ENCODE measurements at regions not wholly inside any gene's neighbourhood (a gene's known extent, or its start where the extent isn't known, plus 50 kb on each side); places are given as distances from the start of the nearest gene placed in this dataset.

GRCh38 chr3:106124818-106125217 lies 256.0 kb upstream of the CBLB start:
- no peaks in the 10 kb centered on the region for H3K4me1 ChIP-seq (ENCODE audit: insufficient read depth, insufficient read length)
- H3K4me3 ChIP-seq (ENCODE audit: insufficient read length, low read depth), result no peak overlapping the region
- TF ChIP-seq ZNF274 (IDR thresholded peaks at IDR 0.05; ENCODE audit: low read depth, low read length), result no peak
- no peak for TF ChIP-seq SUZ12 (IDR thresholded peaks at IDR 0.05; ENCODE audit: extremely low read depth, insufficient read depth, insufficient read length)
- TF ChIP-seq YY1 (IDR thresholded peaks at IDR 0.05; ENCODE audit: insufficient read depth, insufficient read length), result no peak
- H3K9ac ChIP-seq (ENCODE audit: insufficient read length, low read depth), result no peak overlapping the region
- H3K36me3 ChIP-seq (ENCODE audit: insufficient read depth, insufficient read length, low read length), result no peaks in the 10 kb centered on the region
- H3K27me3 ChIP-seq (ENCODE audit: insufficient read depth, insufficient read length), result no peaks in the 10 kb centered on the region
- no peak for DNase-seq (ENCODE audit: low read depth, low spot score)
- H3K9me3 ChIP-seq (ENCODE audit: insufficient read depth, low read length), result no peaks in the 10 kb centered on the region

- Histone ChIP-seq H3K9me3 (ENCODE audit: insufficient read depth, low read length) (no peaks in the 10 kb centered on the region), H3K36me3 (ENCODE audit: insufficient read depth, insufficient read length, low read length) (no peaks in the 10 kb centered on the region), H3K4me1 (ENCODE audit: insufficient read depth, insufficient read length) (no peaks in the 10 kb centered on the region), H3K9ac (ENCODE audit: insufficient read length, low read depth) (no peak overlapping the region), H3K4me3 (ENCODE audit: insufficient read length, low read depth) (no peak overlapping the region), H3K27me3 (ENCODE audit: insufficient read depth, insufficient read length) (no peaks in the 10 kb centered on the region)
- no peak for DNase-seq (ENCODE audit: low read depth, low spot score)
- TF ChIP-seq YY1 (IDR thresholded peaks at IDR 0.05; ENCODE audit: insufficient read depth, insufficient read length) (no peak), SUZ12 (IDR thresholded peaks at IDR 0.05; ENCODE audit: extremely low read depth, insufficient read depth, insufficient read length) (no peak)
Observed at GRCh38 chr3:106125321-106125720, 256.5 kb upstream of the CBLB start.

DNA sequence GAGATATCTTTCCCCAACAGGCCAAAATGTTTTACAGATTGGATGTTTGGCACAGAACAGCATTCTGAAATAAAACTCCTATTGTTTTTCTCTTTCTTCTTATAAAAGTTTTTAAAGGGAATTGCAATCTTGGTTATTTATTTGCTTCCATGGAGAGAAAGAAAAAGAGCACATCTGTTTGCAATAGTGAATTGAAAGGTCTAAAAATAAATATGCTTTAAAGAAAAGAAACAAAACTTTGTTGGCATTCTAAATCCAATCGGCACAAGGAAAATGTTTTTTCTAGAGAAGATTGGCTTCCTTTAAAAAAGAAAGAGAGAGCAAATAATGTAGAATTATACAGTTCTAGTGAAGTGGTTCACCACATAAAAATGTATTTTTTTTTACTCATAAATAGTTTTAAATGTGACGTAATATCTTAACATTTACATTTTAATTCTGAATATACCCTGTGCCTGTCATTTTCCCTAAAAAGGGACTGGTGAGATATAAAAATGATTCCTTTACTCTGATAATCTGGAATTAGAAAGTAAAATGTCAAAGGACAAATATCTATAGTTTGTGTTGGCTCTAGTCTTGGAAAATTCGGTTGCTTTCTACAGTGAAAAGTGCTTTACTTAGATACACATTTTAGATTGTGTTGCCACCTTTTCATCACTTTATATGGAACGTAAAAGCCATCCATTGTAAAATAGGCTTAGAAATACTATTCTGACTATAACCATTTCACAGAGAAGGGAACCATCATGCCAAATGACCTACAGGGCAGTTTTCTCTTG lies 257.4 kb upstream of the CBLB start:
- no peak for TF ChIP-seq ZNF274 (IDR thresholded peaks at IDR 0.05; ENCODE audit: low read depth, low read length)
- TF ChIP-seq YY1 (IDR thresholded peaks at IDR 0.05; ENCODE audit: insufficient read depth, insufficient read length), result no peak
- TF ChIP-seq SUZ12 (IDR thresholded peaks at IDR 0.05; ENCODE audit: extremely low read depth, insufficient read depth, insufficient read length), result no peak
- Histone ChIP-seq H3K9me3 (ENCODE audit: insufficient read depth, low read length) (no peaks in the 10 kb centered on the region), H3K4me1 (ENCODE audit: insufficient read depth, insufficient read length) (no peaks in the 10 kb centered on the region), H3K36me3 (ENCODE audit: insufficient read depth, insufficient read length, low read length) (no peaks in the 10 kb centered on the region), H3K9ac (ENCODE audit: insufficient read length, low read depth) (no peak overlapping the region), H3K27me3 (ENCODE audit: insufficient read depth, insufficient read length) (no peaks in the 10 kb centered on the region), H3K4me3 (ENCODE audit: insufficient read length, low read depth) (no peak overlapping the region)
- DNase-seq (ENCODE audit: low read depth, low spot score), result no peak

DNA sequence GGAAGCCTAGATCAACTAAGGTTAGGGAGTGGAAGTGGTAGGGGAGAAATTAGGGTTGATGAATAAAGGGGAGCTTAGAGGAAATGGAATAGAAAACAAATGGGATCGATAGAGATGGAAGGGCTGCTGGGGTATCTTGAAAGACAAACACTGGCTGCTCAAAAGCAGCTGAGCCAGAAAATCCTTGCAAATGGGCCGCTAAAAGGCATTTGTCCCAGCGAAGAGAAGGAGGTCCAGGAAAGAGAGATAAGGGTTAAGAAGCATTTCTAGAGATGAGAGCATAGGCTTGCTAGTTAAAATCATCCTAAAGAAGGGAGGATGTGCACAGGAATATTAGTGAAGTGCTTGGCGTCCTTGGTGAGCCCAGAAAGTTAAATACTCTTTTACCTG lies 258.0 kb upstream of the CBLB start:
- Histone ChIP-seq H3K4me1 (ENCODE audit: insufficient read depth, insufficient read length) (no peaks in the 10 kb centered on the region), H3K27me3 (ENCODE audit: insufficient read depth, insufficient read length) (no peaks in the 10 kb centered on the region), H3K9ac (ENCODE audit: insufficient read length, low read depth) (no peak overlapping the region), H3K4me3 (ENCODE audit: insufficient read length, low read depth) (no peak overlapping the region), H3K9me3 (ENCODE audit: insufficient read depth, low read length) (no peaks in the 10 kb centered on the region), H3K36me3 (ENCODE audit: insufficient read depth, insufficient read length, low read length) (no peaks in the 10 kb centered on the region)
- no peak for TF ChIP-seq YY1 (IDR thresholded peaks at IDR 0.05; ENCODE audit: insufficient read depth, insufficient read length)
- no peak for TF ChIP-seq SUZ12 (IDR thresholded peaks at IDR 0.05; ENCODE audit: extremely low read depth, insufficient read depth, insufficient read length)
- no peak for DNase-seq (ENCODE audit: low read depth, low spot score)

- no peak for TF ChIP-seq SUZ12 (IDR thresholded peaks at IDR 0.05; ENCODE audit: extremely low read depth, insufficient read depth, insufficient read length)
- TF ChIP-seq YY1 (IDR thresholded peaks at IDR 0.05; ENCODE audit: insufficient read depth, insufficient read length), result no peak
- Histone ChIP-seq H3K27me3 (ENCODE audit: insufficient read depth, insufficient read length) (no peaks in the 10 kb centered on the region), H3K4me3 (ENCODE audit: insufficient read length, low read depth) (no peak overlapping the region), H3K4me1 (ENCODE audit: insufficient read depth, insufficient read length) (no peaks in the 10 kb centered on the region), H3K36me3 (ENCODE audit: insufficient read depth, insufficient read length, low read length) (no peaks in the 10 kb centered on the region), H3K9ac (ENCODE audit: insufficient read length, low read depth) (no peak overlapping the region), H3K9me3 (ENCODE audit: insufficient read depth, low read length) (no peaks in the 10 kb centered on the region)
- no peak for DNase-seq (ENCODE audit: low read depth, low spot score)
Observed at GRCh38 chr3:106129939-106130338, 261.1 kb upstream of the CBLB start.

DNA sequence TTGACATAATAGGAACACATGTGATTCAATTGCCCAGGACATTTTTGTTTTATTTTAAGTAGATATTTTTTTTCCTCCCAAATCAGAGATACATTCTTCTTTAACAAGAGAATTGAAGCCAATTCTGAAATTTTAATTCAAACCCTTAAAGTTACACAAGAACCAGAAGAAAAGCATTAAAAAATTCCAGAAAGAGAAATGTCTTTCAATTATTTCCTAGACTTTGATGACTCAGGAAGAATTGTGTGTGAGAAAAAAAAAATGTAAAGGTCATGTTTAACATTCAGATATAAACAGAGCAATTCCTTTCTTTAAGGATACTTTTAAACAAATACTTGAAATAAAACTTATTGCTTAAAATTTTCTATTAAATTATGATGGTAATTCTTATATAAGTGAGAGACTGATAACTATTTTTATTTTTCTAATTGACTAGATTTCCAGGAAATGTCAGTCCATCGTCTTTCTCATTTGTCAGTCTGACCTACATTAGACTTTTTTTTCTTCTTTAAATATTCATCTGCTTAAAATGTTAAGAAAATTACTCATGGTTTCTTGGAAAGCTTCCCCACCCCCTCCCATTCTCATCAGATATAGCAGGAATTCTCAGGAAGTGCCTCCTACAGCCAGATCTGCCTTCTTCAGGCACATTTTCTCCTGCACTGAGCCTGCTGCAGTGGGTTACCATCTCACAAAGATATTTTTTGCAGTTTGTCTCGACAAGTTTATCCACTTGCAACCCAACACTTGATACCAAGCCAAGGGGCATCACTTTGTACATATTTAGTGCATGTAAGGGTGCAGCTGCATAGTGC lies 261.8 kb upstream of the CBLB start:
- Histone ChIP-seq H3K9me3 (ENCODE audit: insufficient read depth, low read length) (no peaks in the 10 kb centered on the region), H3K4me3 (ENCODE audit: insufficient read length, low read depth) (no peak overlapping the region), H3K36me3 (ENCODE audit: insufficient read depth, insufficient read length, low read length) (no peaks in the 10 kb centered on the region), H3K27me3 (ENCODE audit: insufficient read depth, insufficient read length) (no peaks in the 10 kb centered on the region), H3K4me1 (ENCODE audit: insufficient read depth, insufficient read length) (no peaks in the 10 kb centered on the region), H3K9ac (ENCODE audit: insufficient read length, low read depth) (no peak overlapping the region)
- no peak for DNase-seq (ENCODE audit: low read depth, low spot score)
- no peak for TF ChIP-seq YY1 (IDR thresholded peaks at IDR 0.05; ENCODE audit: insufficient read depth, insufficient read length)
- TF ChIP-seq ZNF274 (IDR thresholded peaks at IDR 0.05; ENCODE audit: low read depth, low read length), result no peak
- no peak for TF ChIP-seq SUZ12 (IDR thresholded peaks at IDR 0.05; ENCODE audit: extremely low read depth, insufficient read depth, insufficient read length)

DNA sequence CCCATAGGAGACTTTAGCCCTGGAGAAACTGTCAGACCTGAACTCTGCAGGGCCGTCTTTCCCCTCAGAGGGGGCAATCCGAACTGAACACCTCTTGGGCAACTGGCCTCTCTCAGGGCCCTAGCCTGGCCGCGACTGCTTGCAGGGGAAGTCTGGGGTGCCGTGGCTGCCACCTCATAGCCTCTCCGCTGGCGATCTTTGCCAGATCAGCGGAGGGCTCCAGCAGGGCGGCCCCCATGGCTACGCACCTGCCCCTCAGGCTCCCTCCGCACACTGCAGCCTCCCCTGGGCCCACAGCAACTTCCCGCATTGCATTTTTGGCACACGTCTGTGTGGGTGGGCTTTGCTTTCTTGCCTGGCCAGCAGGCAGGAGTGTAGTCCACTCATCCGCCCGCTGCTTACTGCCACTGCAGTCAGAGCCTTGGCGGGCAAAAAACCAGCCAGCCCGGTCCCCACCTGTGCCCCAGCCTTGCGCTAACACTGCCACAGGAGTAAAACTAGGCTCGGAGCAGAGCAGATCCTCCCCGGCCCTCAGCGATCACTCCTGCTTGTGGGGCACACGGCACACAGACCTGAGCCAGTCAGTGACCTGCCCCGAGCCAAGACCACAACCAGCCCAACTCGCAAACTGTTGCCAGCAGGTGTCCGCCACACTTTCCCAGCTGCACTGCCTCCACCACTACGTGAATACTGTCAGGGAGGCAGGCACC lies 266.8 kb upstream of the CBLB start:
- H3K4me1 ChIP-seq (ENCODE audit: insufficient read depth, insufficient read length), result no peaks in the 10 kb centered on the region
- no peaks in the 10 kb centered on the region for H3K9me3 ChIP-seq (ENCODE audit: insufficient read depth, low read length)
- no peak overlapping the region for H3K4me3 ChIP-seq (ENCODE audit: insufficient read length, low read depth)
- DNase-seq (ENCODE audit: low read depth, low spot score), result no peak
- H3K36me3 ChIP-seq (ENCODE audit: insufficient read depth, insufficient read length, low read length), result no peaks in the 10 kb centered on the region
- TF ChIP-seq YY1 (IDR thresholded peaks at IDR 0.05; ENCODE audit: insufficient read depth, insufficient read length) (no peak), SUZ12 (IDR thresholded peaks at IDR 0.05; ENCODE audit: extremely low read depth, insufficient read depth, insufficient read length) (no peak), ZNF274 (IDR thresholded peaks at IDR 0.05; ENCODE audit: low read depth, low read length) (no peak)
- no peak overlapping the region for H3K9ac ChIP-seq (ENCODE audit: insufficient read length, low read depth)
- no peaks in the 10 kb centered on the region for H3K27me3 ChIP-seq (ENCODE audit: insufficient read depth, insufficient read length)
